Posterior cingulate gyrus (tissue), 11 donors: ENCODE measurements at regions not wholly inside any gene's neighbourhood (a gene's known extent, or its start where the extent isn't known, plus 50 kb on each side); places are given as distances from the start of the nearest gene placed in this dataset.
"Not testable (repeated sequence)": the region's sequence is repeated elsewhere in the genome, so short reads cannot be mapped to it uniquely, and the experiment has no call there.

Experiments used
- DNase-seq, 10 donors: peaks; one replicate each; pipeline versions ENCODE4 v3.0.0 to v3.0.0-alpha.2; 2020 to 2021; ENCODE audit warnings: mixed read lengths in 3 of 10
- intact Hi-C: fragments of 100-400 bp; cut with DNase I; formaldehyde crosslinking; loops from one replicate; pipeline ENCODE4 v1.15.1; 2023

- intact Hi-C loops: no loop called here
- no peak for DNase-seq
These were observed 128.2 kb upstream of the SLC7A14 start for GRCh38 chr3:170714122-170714521.

GRCh38 chr3:170713653-170714052 is 127.8 kb upstream of the SLC7A14 start:
- no peak for DNase-seq
- intact Hi-C loops: no loop called here

GRCh38 chr3:170712798-170713197 is 126.9 kb upstream of the SLC7A14 start:
- DNase-seq: no peak
- intact Hi-C loops: no loop called here

- intact Hi-C loops: no loop called here
- DNase-seq: no peak
These were observed 126.5 kb upstream of the SLC7A14 start for GRCh38 chr3:170712336-170712735.

GRCh38 chr3:170711786-170712185 is 125.9 kb upstream of the SLC7A14 start:
- intact Hi-C loops: no loop called here
- no peak for DNase-seq

- intact Hi-C loops: no loop called here
- no peak for DNase-seq
These were observed 123.2 kb upstream of the SLC7A14 start for GRCh38 chr3:170709046-170709445.

GRCh38 chr3:170707899-170708298 is 122.0 kb upstream of the SLC7A14 start:
- no peak for DNase-seq
- intact Hi-C loops: no loop called here

GRCh38 chr3:170705131-170705530 is 119.3 kb upstream of the SLC7A14 start:
- intact Hi-C loops: no loop called here
- no peak for DNase-seq

GRCh38 chr3:170703121-170703588 is 117.3 kb upstream of the SLC7A14 start:
- intact Hi-C loops: no loop called here
- DNase-seq: no peak

- intact Hi-C loops: no loop called here
- DNase-seq: no peak
These were observed 116.1 kb upstream of the SLC7A14 start for GRCh38 chr3:170701696-170702678.

GRCh38 chr3:170700054-170700404 is 114.2 kb upstream of the SLC7A14 start:
- intact Hi-C loops: no loop called here
- DNase-seq: no peak

- intact Hi-C loops: no loop called here
- DNase-seq: no peak
These were observed 113.5 kb upstream of the SLC7A14 start for GRCh38 chr3:170699158-170700053.

- DNase-seq: no peak
- intact Hi-C loops: no loop called here
These were observed 112.0 kb upstream of the SLC7A14 start for GRCh38 chr3:170697908-170698307.

- no peak for DNase-seq
- intact Hi-C loops: no loop called here
These were observed 111.3 kb upstream of the SLC7A14 start for GRCh38 chr3:170697131-170697530.

- intact Hi-C loops: no loop called here
- DNase-seq: no peak
These were observed 109.7 kb upstream of the SLC7A14 start for GRCh38 chr3:170695486-170696064.

- DNase-seq: no peak
- intact Hi-C loops: no loop called here
These were observed 106.8 kb upstream of the SLC7A14 start for GRCh38 chr3:170692720-170693119.

GRCh38 chr3:170690661-170690981 is 104.7 kb upstream of the SLC7A14 start:
- DNase-seq: no peak
- intact Hi-C loops: loop anchor here (2.0 kb wide), 1 partner anchor 276 kb away; no protein-coding TSS in a partner anchor

- DNase-seq: peak; percentile 61 to 97 (median 77)
These were observed 104.2 kb upstream of the SLC7A14 start for GRCh38 chr3:170689893-170690660.

GRCh38 chr3:170689296-170689829 is 103.5 kb upstream of the SLC7A14 start:
- intact Hi-C loops: no loop called here
- DNase-seq: no peak

More at GRCh38 chr3:170689893-170690660, 104.2 kb upstream of the SLC7A14 start:
- intact Hi-C loops: loop anchor here (2.0 kb wide), 1 partner anchor 275 kb away; no protein-coding TSS in a partner anchor

GRCh38 chr3:170688222-170688621 is 102.3 kb upstream of the SLC7A14 start:
- intact Hi-C loops: not testable (repeated sequence)

More at GRCh38 chr3:170688222-170688621, 102.3 kb upstream of the SLC7A14 start:
- not testable (repeated sequence) for DNase-seq
